ENCODE measurements at regions not wholly inside any gene's neighbourhood (a gene's known extent, or its start where the extent isn't known, plus 50 kb on each side); places are given as distances from the start of the nearest gene placed in this dataset.
"Not testable (repeated sequence)": the region's sequence is repeated elsewhere in the genome, so short reads cannot be mapped to it uniquely, and the experiment has no call there.

DNA sequence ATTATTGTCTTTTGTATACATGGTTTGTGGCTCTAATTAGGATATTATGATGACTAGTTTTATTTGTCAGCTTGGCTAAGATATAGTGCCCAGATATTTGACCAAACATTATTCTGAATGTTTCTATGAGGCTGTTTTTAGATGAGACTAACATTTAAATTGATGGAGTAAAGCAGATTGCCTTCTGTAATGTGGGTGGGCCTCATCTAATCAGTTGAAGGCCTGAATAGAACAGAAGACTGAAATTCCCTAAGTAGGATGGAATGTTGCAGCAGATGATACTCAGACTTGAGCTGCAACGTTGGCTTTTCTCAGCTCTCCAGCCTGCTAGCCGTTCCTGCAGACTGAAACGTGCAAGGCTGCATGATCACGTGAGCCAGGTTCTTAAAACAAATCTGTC is 546.5 kb downstream of the EDEM1 start:
- no peak for DNase-seq (ENCODE audit: low read depth in 2 of 2, low spot score in 1 of 2)

DNA sequence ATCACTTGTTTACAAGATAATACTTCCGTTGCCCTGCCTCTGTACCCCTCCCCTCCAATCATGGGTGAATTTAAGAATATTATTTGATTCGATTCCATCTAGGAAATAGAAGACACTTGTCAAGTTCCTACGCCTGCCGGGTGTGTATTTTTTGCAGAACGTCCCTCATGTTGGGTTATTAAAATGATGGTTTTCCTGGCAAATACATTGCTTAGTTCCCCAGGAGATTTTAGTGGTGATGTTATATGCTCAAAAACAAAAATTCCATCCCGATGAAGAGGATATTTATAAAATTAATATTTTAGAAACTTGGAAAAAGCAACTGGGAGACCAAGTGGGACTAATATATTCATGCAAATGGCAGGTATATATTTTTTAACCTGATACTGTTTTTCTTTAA is 548.4 kb downstream of the EDEM1 start:
- DNase-seq (ENCODE audit: low read depth in 2 of 2, low spot score in 1 of 2), result no peak

DNA sequence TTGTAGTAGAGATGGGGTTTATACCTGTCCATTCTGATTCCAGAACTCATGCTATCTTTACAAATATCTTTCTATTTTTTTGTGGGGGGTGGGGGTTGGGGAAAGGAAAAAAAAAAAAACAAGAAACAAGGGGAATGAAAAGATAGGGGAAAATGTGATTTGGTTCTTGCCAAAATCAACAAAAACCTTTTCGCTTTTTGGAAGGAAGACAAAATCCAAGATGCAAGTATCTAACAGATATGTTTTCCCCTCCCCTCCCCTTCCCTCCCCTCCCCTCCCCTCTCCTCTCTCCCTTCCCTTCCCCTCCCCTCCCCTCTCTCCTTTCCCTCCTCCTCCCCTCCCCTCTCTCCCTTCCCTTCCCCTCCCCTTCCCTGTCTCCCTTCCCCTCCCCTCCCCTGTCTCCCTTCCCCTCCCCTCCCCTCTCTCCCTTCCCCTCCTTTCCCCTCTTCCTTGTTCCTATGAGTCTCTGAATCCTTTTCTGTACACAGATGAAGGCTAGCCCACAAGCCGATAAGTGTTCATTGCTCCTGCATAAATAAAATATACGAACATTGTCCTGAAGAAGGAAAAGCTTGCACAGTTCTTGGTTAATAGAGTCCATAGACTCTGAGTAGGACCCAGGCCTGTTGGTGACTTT is 551.9 kb downstream of the EDEM1 start:
- DNase-seq (ENCODE audit: low read depth in 2 of 2, low spot score in 1 of 2), result no peak

DNA sequence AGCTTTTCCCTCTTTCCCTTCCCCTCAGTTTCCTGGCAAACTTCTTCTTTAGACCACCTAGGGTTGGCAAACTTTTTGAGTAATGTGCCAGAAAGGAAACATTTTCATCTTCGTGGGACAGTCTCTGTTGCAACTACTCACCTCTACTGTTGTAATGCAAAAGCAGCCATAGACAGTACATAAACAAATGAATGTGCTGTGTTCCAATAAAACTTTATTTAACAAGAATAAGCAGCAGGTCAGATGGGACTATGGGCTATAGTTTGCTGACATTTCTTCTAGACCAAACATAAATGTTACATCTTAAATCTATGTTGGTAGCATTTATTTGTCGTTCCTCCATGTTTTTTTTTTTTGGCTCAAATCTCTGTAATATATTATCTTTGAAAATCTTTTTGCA is 552.4 kb downstream of the EDEM1 start:
- no peak for DNase-seq (ENCODE audit: low read depth in 2 of 2, low spot score in 1 of 2)

DNA sequence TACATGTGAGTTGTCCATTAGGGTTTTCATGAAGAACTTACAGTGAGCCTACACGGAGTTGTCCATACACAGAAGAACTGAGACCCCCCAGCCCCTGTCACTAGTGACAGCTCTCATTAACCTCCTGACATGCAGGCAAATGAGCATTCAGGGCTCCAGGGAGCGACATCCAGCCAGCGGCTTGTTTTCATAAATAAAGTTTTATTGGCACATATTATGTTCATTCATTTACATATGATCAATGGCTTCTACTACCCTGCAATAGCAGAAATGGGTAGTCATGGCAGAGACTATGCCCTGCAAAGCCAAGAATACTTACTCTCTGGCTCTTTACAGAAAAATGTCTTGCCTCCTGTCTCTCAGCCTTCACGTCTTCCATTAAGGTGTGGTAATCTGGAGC is 553.5 kb downstream of the EDEM1 start:
- no peak for DNase-seq (ENCODE audit: low read depth in 2 of 2, low spot score in 1 of 2)

DNA sequence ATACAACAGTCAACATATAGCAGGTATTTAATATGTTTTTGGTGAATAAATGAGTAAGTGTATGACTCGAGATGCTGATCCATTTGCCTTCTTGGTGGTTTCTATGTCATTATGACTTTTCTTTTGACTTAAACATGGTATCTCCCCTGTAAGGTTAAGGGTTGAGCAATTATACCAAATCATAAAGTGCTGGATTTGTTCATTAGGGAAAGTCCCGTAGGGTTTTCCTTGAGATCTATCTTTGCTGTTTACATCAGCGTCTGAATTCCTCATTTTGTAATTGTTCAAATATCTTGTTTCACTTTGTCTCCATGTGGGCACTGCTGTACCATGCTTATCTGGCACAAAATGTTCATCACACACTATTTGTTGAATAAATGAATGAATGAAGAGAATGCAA is 562.6 kb downstream of the EDEM1 start:
- no peak for DNase-seq (ENCODE audit: low read depth in 2 of 2, low spot score in 1 of 2)

DNA sequence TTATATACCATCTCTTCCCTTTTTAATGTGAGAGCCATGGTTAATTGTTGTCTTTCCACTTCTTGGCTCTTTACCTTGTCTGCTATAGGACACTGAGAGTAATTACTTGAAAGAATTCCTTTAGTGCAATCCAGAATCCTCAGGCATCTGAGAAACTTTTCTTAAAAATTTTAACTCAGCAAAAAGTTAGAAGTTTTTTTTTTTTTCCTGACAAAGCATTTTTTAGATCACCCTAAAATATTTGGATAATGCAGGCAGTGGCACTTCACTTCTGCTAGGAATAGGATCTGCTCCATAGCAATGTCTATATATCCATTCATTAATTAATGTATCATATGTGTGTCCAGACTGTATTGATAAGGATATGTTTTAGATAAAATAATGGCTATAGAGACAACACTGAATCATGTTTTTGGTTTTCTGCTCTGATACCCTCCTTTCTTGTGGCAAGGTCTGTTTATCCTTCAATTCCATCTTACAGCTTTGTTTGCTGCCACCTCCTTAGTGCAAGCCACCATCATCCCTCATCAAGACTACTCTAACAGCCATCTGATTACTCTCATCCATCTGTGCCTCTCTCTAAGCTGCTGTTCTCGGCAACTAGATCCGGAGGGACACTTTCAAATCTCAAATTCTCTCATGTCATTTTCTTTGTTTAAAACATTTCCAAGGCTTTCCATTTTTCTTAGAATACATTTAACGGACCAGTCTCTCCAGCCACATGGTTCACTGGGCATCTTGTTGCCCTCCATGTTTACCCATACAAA is 563.5 kb downstream of the EDEM1 start:
- DNase-seq (ENCODE audit: low read depth in 2 of 2, low spot score in 1 of 2), result no peak

DNA sequence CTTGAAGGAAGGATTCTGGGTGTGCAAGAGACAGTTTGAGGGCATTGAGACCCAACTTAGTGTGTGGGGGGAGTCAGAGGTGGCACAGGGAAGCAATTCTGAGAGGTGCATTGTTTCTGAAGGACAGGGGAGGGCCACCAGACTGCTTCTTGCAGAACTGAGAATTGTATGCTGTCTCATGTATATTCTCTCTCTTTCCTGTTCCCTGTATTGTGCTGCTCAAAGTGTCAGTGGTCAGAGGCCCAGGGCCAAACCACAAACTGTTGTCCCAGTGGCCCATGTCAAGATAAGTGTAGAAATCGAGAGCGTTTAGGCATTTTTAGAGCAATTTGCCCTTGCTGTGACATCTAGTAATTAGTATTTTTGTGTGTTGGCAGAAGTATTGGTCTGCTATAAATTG is 567.1 kb downstream of the EDEM1 start:
- no peak for DNase-seq (ENCODE audit: low read depth in 2 of 2, low spot score in 1 of 2)

DNA sequence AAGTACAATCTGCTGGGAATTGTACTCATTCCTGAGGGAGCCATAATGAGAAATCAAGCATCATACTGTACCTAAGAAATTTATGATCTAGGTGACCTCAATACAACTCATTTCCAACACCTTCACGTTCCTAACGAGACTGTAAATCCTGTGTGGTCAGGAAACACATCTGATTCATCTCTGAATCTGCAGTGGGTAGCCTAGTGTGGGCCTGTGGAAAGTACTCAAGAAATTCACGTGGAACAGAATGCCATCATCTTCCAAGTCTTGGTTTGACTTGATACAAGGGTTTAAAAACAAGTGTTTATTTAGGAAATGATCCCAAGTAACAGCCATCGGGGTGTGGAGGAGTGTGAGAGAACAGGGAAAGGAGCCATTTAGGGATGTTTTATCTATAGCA is 568.9 kb downstream of the EDEM1 start:
- DNase-seq (ENCODE audit: low read depth in 2 of 2, low spot score in 1 of 2), result no peak

DNA sequence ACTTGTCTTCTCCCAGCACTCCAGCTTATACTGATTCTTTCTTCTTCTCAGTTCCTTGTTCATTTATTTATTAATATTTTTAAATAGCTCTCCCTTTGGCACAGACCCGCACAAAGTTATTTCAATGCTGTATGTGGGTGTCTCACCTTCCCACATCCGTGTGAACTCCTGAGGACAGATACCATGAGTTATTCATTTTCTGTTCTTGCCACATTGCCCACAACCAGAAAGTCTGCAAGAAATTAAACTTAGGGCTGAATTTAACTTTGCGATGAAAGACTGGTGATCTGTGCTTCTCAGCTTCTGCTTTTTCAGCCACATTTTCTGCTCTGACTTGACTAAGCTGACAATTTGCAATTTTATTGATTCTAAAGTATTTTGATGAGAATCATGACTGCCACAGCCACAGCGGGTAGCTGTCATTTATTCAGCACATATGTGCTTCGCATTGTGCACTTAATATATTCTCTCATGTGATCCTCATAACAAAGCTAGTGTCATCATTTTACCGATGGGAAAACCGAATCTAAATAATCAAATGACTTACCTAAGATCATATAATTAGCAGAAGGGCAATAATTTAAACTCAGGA is 569.8 kb downstream of the EDEM1 start:
- DNase-seq (ENCODE audit: low read depth in 2 of 2, low spot score in 1 of 2), result no peak

DNA sequence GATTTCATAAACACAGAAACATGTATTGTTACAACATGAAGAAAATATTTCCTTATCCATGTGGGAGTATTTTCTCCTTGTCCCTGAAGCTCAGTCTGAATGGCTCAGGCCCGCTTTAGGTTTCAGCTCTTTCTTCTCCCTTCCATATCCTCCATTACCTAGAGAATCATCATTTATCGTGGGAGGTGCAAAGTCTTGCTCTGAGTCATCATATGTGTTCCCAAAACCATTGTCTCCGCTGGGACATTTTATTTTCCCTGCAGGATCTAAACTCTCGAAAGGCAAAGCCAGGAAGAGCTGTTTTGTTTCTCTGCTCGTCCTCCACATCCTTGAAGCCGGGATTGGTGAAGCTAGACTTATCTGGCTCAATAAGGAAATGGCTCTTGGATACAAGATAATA is 571.2 kb downstream of the EDEM1 start:
- no peak for DNase-seq (ENCODE audit: low read depth in 2 of 2, low spot score in 1 of 2)

DNA sequence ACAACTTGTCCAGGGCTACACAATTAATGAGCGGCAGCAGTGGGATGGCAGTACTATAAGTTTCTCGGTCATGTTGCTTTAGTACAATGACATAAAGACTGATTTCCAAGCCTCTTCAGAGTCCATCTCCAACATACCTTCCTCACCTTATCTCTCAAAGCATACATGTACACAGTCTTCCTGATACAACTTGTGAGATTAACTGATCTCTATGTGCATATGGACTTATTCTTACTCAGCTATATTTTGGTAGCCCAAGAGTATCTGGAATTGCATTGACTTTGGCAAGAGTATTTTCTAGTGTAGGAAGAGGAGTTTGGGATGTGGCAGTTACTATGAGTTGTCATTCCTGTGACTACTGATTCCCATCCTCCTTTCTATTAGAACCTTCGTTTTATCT is 575.0 kb downstream of the EDEM1 start:
- no peak for DNase-seq (ENCODE audit: low read depth in 2 of 2, low spot score in 1 of 2)

DNA sequence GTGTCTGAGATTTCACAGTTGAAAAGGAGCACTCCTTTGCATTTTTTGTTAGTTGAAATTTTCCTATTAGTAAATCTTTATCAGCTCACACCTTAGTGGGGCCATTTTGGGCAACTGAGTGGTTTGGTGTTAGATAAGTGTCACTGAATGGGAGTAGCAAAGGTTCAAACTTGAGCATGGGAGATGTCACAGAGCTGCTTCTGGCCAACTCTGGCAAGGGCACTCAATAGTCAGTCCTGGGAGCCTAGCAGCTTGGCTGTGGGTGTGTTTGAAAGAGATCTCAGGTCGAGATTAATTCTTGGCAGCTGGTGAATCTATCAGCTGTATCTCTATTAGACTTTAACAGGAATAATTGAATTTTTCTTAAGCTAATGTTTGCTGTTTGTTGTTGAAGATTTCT is 579.3 kb downstream of the EDEM1 start:
- DNase-seq (ENCODE audit: low read depth in 2 of 2, low spot score in 1 of 2), result no peak

DNA sequence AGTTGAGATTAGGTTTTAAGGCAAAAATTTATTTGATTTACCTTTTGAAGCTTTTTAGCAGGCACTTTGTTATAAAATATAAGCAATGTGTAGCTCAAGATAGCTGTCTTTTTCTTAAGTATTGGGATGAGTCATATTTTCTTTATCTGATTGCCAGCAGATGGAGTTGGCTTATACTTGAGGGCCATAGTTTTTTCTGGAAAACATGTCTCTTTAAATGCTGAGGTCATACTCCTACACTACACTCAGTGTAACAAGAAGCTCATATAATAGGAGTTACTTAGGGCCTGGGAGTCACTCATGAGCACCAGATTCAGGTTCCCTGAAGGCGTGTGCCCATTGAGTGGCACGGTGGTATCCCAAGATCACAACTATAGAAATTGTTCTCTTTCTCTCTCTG is 579.8 kb downstream of the EDEM1 start:
- no peak for DNase-seq (ENCODE audit: low read depth in 2 of 2, low spot score in 1 of 2)

DNA sequence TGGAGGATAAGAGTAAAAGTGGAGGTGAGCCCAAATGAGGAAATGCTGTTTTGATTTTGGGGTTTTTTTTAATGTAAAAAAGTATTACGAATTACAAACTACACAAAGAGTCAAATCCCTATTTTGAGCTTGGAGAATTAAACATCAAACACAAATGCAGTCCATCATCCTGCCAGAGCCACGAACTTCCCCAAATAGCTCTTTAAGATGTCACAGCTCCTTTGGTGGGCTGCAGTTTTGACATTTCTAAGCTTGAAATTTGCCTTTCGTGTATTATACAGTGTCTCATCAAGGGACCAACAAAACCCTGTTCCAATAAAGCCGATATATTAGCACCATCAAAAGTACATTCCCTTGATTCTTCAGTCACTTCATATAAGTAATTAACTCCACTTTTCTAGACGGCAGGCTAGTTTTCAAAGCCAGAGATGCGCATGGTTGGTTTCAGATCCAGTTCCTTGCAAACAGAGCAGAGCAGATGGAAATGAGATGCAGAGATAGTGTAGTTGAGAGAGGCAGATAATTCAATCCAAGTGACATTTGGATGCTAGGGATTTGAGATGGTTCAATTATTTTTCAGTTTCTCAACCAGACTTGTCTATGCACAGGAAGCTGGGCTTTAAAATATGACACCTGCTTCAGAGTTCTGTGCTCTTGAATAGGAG is 580.9 kb downstream of the EDEM1 start:
- DNase-seq (ENCODE audit: low read depth in 2 of 2, low spot score in 1 of 2), result no peak

DNA sequence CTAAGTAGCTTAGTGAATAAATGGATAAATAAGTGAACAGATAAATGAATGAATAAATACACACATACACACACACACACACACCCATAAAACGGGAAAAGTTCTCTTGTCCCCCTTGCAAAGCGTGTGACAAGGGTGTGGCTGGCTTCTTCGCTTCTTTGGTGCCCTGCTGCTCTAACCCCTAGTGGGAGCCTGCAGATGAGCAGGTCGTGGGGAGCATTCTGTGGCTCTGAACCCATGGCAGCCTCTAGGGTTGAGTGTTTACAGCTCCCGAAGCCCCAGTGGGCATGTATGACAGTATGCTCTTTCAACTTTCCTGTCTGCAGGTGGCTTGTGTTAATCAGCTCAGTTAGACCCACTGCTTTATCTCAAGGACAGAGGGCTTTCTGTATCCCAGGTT is 582.3 kb downstream of the EDEM1 start:
- no peak for DNase-seq (ENCODE audit: low read depth in 2 of 2, low spot score in 1 of 2)

DNA sequence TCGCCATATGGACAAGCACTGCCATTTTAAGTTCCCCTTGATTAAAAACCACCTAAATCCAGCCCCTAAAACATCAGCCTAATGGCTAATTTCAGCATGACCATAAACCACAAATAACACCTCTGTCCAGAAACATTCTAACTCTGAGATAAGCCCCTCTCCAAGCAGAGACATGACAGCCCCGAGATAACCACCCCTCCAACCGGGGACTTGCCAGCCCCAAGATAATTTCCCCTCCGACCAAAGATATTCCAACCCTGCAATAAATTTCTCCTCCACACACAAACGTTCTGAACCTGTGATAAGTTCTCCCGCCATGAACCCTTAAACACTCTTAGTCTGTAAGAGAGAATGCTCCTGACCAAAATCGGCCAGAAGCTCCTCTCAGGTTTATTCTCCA is 586.8 kb downstream of the EDEM1 start:
- no peak for DNase-seq (ENCODE audit: low read depth in 2 of 2, low spot score in 1 of 2)

DNA sequence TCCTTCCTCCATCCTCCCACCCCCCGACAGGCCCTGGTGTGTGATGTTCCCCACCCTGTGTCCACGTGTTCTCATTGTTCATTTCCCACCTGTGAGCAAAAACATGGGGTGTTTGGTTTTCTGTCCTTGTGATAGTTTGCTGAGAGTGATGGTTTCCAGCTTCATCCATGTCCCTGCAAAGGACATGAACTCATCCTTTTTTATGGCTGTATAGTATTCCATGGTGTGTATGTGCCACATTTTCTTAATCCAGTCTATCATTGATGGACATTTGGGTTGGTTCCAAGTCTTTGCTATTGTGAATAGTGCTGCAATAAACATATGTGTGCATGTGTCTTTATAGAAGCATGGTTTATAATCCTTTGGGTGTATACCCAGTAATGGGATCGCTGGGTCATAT is 587.6 kb downstream of the EDEM1 start:
- not testable (repeated sequence) for DNase-seq (ENCODE audit: low read depth in 2 of 2, low spot score in 1 of 2)

DNA sequence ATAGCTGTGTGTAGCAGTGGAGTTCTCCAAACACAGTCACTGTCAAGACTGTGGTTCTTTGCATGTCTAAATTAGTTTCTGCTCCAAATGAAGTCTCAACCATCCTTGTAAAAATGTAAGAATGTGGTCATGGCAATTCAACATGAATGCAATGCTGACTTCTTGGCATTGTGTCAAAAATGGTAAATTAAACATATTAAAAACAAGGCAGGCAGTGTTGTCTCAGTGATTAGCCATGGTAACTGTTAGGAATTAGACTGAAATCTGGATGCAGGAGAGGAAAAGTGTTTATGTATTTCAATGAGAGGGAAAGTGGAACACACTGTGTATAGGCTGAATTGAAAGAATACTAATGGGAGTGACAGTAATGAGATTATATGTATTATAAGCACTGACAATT is 597.2 kb downstream of the EDEM1 start:
- no peak for DNase-seq (ENCODE audit: low read depth in 2 of 2, low spot score in 1 of 2)

DNA sequence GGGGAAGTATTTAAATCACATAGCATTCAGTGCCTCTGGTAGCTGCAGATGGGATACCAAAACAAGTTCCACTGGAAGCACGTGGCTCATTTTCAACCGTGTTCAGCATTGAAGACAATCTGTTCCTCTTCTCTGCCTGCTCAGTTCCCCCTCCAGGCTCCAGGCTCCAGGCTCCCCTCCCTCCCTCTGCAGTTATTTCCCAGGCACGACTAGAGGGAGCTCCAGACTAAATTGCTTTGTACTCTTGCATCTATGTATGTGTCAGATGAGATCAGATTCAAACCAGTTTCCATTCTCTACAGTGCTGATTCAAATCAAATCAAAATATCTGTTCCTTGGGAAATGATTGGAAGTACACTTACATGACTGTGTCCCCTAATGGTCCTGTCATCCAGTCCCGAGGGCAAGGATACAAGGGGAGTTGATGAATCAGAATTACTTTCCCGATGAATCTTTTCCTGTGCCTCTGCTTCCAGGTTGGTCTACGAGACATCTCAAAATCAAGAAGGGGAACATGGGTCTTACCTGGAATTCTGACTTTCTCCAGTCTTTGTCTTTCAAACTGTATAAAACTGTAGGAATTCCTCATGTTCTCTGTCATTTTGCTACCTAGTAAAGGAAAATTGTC is 600.5 kb downstream of the EDEM1 start:
- DNase-seq (ENCODE audit: low read depth in 2 of 2, low spot score in 1 of 2), result no peak

DNA sequence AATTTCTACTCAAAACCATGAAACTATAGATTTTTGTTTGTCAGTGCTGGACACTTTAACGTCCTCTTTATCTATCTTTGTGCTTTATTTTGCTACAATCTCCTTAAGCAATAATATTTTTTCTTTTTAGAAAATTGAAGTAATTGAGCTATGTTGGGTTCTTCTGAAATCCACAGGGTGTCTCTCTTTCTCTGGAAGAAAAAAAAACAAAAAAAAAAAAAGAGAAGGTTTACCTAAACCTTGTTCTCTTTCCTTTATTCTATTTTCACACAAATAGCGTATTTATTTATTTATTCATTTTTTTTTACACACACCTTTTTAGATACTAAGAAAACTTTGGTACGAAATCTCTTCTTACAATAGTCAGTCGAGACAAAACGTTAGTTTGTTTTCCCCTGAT is 601.0 kb downstream of the EDEM1 start:
- DNase-seq (ENCODE audit: low read depth in 2 of 2, low spot score in 1 of 2), result no peak

DNA sequence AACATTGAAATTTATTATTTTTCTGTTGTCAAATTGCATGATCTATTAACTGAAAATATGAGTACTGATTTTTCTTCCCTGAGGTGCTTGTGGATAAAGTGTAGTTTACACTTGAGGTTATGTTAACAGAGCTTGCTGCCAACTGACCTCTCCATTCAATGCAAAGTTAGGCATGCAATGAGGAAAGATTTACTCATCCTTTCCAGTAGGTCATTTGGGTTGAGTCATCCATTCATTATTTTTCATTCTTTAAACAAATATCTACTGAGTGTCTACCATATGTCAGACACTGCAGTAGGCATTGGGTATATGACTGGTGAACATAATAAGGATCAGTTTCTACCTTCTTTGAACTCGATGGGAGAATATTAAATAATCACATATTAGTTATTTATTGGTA is 604.1 kb downstream of the EDEM1 start:
- no peak for DNase-seq (ENCODE audit: low read depth in 2 of 2, low spot score in 1 of 2)
